B cell (primary cell): ENCODE measurements at regions not wholly inside any gene's neighbourhood (a gene's known extent, or its start where the extent isn't known, plus 50 kb on each side); places are given as distances from the start of the nearest gene placed in this dataset.

Source experiments
- ATAC-seq: fragments of 200-7000 bp; cut with Tn5 transposase; one replicate; pipeline ENCODE4 v1.10.0; 2021; ENCODE audit warnings: low read depth, mild to moderate bottlenecking, moderate number of reproducible peaks, moderate library complexity
- CTCF ChIA-PET: fragments of 350-600 bp; sonication (Branson Sonifier 250); formaldehyde crosslinking; loops from one replicate; lab custom pipeline; 2021; ENCODE audit warnings: antibody characterized with exemption, inconsistent platforms; lab: Charles Lee
- POLR2A ChIA-PET: fragments of 350-600 bp; sonication (Branson Sonifier 250); formaldehyde crosslinking; loops from one replicate; lab custom pipeline; 2021; ENCODE audit warnings: antibody characterized with exemption; lab: Charles Lee
- DNase-seq: peaks from one replicate; pipeline ENCODE4 v3.0.0; 2013
- H2AFZ ChIP-seq: 2 replicates; pipeline ENCODE4 v1.6.1; 2012; ENCODE audit warnings: mild to moderate bottlenecking, low read depth, low read length; ENCODE audit not compliant: insufficient read depth, poor library complexity, severe bottlenecking
- H3K27ac ChIP-seq, 2 donors: 1 replicate in 1 of 2; 2 replicates in 1 of 2; pipeline ENCODE4 v1.5.1; 2012 to 2013; ENCODE audit warnings: low read length in 2 of 2, mild to moderate bottlenecking in 2 of 2, moderate library complexity in 1 of 2
- H3K27me3 ChIP-seq, 4 experiments: fragments of 200-600 bp in 1 of 4; sonication (generic) in 1 of 4; replicated peaks in 1 of 4; 1 replicate in 2 of 4; 2 replicates in 2 of 4; pipeline versions ENCODE4 v1.6.1 to v1.7.0; 2013 to 2016; ENCODE audit warnings: low read length in 3 of 4, mild to moderate bottlenecking in 2 of 4, mixed read lengths in 1 of 4, moderate library complexity in 1 of 4; ENCODE audit not compliant: insufficient read depth in 4 of 4, control insufficient read depth in 3 of 4; ENCODE audit errors: control extremely low read depth in 1 of 4
- H3K36me3 ChIP-seq, 2 experiments: replicated peaks in 1 of 2; 1 replicate in 1 of 2; 2 replicates in 1 of 2; pipeline versions ENCODE4 v1.6.1 to v1.7.1; 2013; ENCODE audit warnings: low read length in 1 of 2; ENCODE audit not compliant: insufficient read depth in 2 of 2, control insufficient read depth in 1 of 2; ENCODE audit errors: control extremely low read depth in 1 of 2, extremely low read depth in 1 of 2
- H3K4me1 ChIP-seq, 2 donors: fragments of 200-600 bp in 1 of 2; sonication (generic) in 1 of 2; 1 replicate in 1 of 2; 2 replicates in 1 of 2; pipeline versions ENCODE4 v1.5.1 to v1.6.1; 2013 to 2017; ENCODE audit warnings: low read length in 2 of 2; ENCODE audit not compliant: control insufficient read depth in 2 of 2, insufficient read depth in 2 of 2
- H3K4me2 ChIP-seq: replicated peaks from 2 replicates; pipeline ENCODE3; 2012; ENCODE audit warnings: mild to moderate bottlenecking, low read depth, low read length; ENCODE audit not compliant: poor library complexity, severe bottlenecking
- H3K4me3 ChIP-seq, 5 experiments: fragments of 200-600 bp in 1 of 5; sonication (generic) in 1 of 5; 1 replicate in 3 of 5; 2 replicates in 2 of 5; pipeline versions ENCODE4 v1.5.1 to v1.7.0; 2011 to 2016; ENCODE audit warnings: low read length in 4 of 5, mild to moderate bottlenecking in 4 of 5, low read depth in 2 of 5, control low read depth in 1 of 5, moderate library complexity in 1 of 5; ENCODE audit not compliant: insufficient read depth in 1 of 5; ENCODE audit errors: control extremely low read depth in 1 of 5, extremely low read depth in 1 of 5
- H3K79me2 ChIP-seq: fragments of 200-600 bp; sonication (generic); one replicate; pipeline ENCODE4 v1.6.0; 2016; ENCODE audit warnings: low read length; ENCODE audit not compliant: control insufficient read depth, insufficient read depth
- H3K9ac ChIP-seq: fragments of 200-600 bp; sonication (generic); 2 replicates; pipeline ENCODE4 v1.6.1; 2017; ENCODE audit warnings: mild to moderate bottlenecking, low read length, moderate library complexity
- H3K9me3 ChIP-seq, 3 donors: one replicate each; pipeline versions ENCODE4 v1.6.1 to v1.7.1; 2013; ENCODE audit warnings: low read length in 2 of 3; ENCODE audit not compliant: control insufficient read depth in 2 of 3, insufficient read depth in 1 of 3; ENCODE audit errors: control extremely low read depth in 1 of 3
- H4K20me1 ChIP-seq: 2 replicates; pipeline ENCODE4 v1.6.0; 2012; ENCODE audit warnings: mild to moderate bottlenecking, low read length; ENCODE audit not compliant: insufficient read depth, control insufficient read depth, poor library complexity, severe bottlenecking
- H3K27ac Mint-ChIP-seq: one replicate; pipeline ENCODE4 v1.8.0; 2021; ENCODE audit warnings: mixed read lengths
- H3K27me3 Mint-ChIP-seq: one replicate; pipeline ENCODE4 v1.8.0; 2021; ENCODE audit warnings: mixed read lengths
- H3K4me1 Mint-ChIP-seq: one replicate; pipeline ENCODE4 v1.8.0; 2021; ENCODE audit warnings: mixed read lengths
- H3K4me3 Mint-ChIP-seq: one replicate; pipeline ENCODE4 v1.8.0; 2021; ENCODE audit warnings: mixed read lengths
- H3K9me3 Mint-ChIP-seq: one replicate; pipeline ENCODE4 v1.8.0; 2022; ENCODE audit warnings: mixed read lengths; ENCODE audit not compliant: insufficient read depth
- CTCF ChIP-seq: fragments of 200-600 bp; IDR thresholded peaks from one replicate; pipeline ENCODE4 v1.8.0; 2022; ENCODE audit warnings: antibody characterized with exemption, mild to moderate bottlenecking
- EZH2 ChIP-seq: IDR thresholded peaks from 2 replicates; pipeline ENCODE4 v1.6.1; 2012; ENCODE audit warnings: borderline replicate concordance, low read depth, mild to moderate bottlenecking, moderate library complexity, low read length; ENCODE audit not compliant: insufficient read depth, poor library complexity, severe bottlenecking
- WGBS: methylation state at CpG from one replicate; pipeline ENCODE4 v1.1.5; 2013; ENCODE audit warnings: missing lambda C conversion rate; ENCODE audit not compliant: insufficient coverage; 5-methylcytosine and 5-hydroxymethylcytosine counted together
- intact Hi-C: fragments of 100-400 bp; cut with micrococcal nuclease; formaldehyde crosslinking; loops from one replicate; pipeline ENCODE4 v1.10.0; 2022

GRCh38 chr14:86091811-86092210 lies 561.9 kb downstream of the FLRT2 start:
- no peak for TF ChIP-seq CTCF
- no peak for TF ChIP-seq EZH2
- H4K20me1 ChIP-seq, result no peaks in the 10 kb centered on the region
- no peaks in the 10 kb centered on the region for H3K79me2 ChIP-seq
- no peaks in the 10 kb centered on the region for H3K9me3 ChIP-seq
- no peak overlapping the region for H3K9ac ChIP-seq
- WGBS, result no CpG with 5 or more reads among the region's 1 CpG
- ATAC-seq, result no peak
- no peak overlapping the region for H3K4me2 ChIP-seq
- CTCF ChIA-PET, result no interaction called here
- H3K4me3 ChIP-seq, result no peak overlapping the region
- POLR2A ChIA-PET, result no interaction called here
- Mint-ChIP-seq H3K4me3 (no peak overlapping the region), H3K27me3 (no peaks in the 10 kb centered on the region), H3K4me1 (peaks cover 2% of the 10 kb centered on the region), H3K9me3 (peaks cover 4% of the 10 kb centered on the region), H3K27ac (no peak overlapping the region)
- H3K4me1 ChIP-seq, result peaks cover 0 to 4% of the 10 kb centered on the region in 2 donors
- H3K36me3 ChIP-seq, result no peaks in the 10 kb centered on the region
- H3K27ac ChIP-seq, result no peak overlapping the region
- intact Hi-C loops, result no loop called here
- H3K27me3 ChIP-seq, result no peaks in the 10 kb centered on the region
- H2AFZ ChIP-seq, result no peak overlapping the region
- no peak for DNase-seq

GRCh38 chr14:86088156-86088555 lies 558.2 kb downstream of the FLRT2 start:
- no peaks in the 10 kb centered on the region for H3K27me3 Mint-ChIP-seq
- Histone ChIP-seq H3K9ac (no peak overlapping the region), H2AFZ (no peak overlapping the region), H3K27ac (no peak overlapping the region), H3K9me3 (no peaks in the 10 kb centered on the region), H3K4me3 (no peak overlapping the region), H3K4me2 (no peak overlapping the region), H4K20me1 (no peaks in the 10 kb centered on the region), H3K27me3 (no peaks in the 10 kb centered on the region), H3K4me1 (peaks cover 5 to 16% of the 10 kb centered on the region in 2 donors), H3K79me2 (no peaks in the 10 kb centered on the region), H3K36me3 (no peaks in the 10 kb centered on the region)
- H3K9me3 Mint-ChIP-seq, result peaks cover 4% of the 10 kb centered on the region
- peaks cover 11% of the 10 kb centered on the region for H3K4me1 Mint-ChIP-seq
- no peak for DNase-seq
- H3K4me3 Mint-ChIP-seq, result no peak overlapping the region
- POLR2A ChIA-PET, result no interaction called here
- ATAC-seq, result no peak
- 100% methylated on average over 1 of the region's 1 CpG for WGBS
- H3K27ac Mint-ChIP-seq, result no peak overlapping the region
- intact Hi-C loops, result no loop called here
- CTCF ChIA-PET, result no interaction called here
- TF ChIP-seq CTCF (no peak), EZH2 (no peak)
